DND-41 (cell line): ENCODE measurements at regions not wholly inside any gene's neighbourhood (a gene's known extent, or its start where the extent isn't known, plus 50 kb on each side); places are given as distances from the start of the nearest gene placed in this dataset.

ENCODE experiments used
- EZH2 ChIP-seq: IDR thresholded peaks from 3 replicates; pipeline ENCODE4 v1.6.1; 2012; ENCODE audit warnings: borderline replicate concordance, low read depth, mild to moderate bottlenecking, moderate library complexity, low read length, inconsistent platforms; ENCODE audit not compliant: severe bottlenecking
- TF ChIP-seq, protein P1 (sequence below): IDR thresholded peaks from 2 replicates; pipeline ENCODE4 v1.5.1; 2012; ENCODE audit warnings: borderline replicate concordance, low read length, moderate library complexity, mild to moderate bottlenecking; ENCODE audit not compliant: poor library complexity, severe bottlenecking; ENCODE audit errors: extremely low read depth

GRCh38 chr3:8406479-8406878 is 95.1 kb upstream of the LMCD1 start:
- TF ChIP-seq EZH2: no peak
- TF ChIP-seq, protein P1, sequence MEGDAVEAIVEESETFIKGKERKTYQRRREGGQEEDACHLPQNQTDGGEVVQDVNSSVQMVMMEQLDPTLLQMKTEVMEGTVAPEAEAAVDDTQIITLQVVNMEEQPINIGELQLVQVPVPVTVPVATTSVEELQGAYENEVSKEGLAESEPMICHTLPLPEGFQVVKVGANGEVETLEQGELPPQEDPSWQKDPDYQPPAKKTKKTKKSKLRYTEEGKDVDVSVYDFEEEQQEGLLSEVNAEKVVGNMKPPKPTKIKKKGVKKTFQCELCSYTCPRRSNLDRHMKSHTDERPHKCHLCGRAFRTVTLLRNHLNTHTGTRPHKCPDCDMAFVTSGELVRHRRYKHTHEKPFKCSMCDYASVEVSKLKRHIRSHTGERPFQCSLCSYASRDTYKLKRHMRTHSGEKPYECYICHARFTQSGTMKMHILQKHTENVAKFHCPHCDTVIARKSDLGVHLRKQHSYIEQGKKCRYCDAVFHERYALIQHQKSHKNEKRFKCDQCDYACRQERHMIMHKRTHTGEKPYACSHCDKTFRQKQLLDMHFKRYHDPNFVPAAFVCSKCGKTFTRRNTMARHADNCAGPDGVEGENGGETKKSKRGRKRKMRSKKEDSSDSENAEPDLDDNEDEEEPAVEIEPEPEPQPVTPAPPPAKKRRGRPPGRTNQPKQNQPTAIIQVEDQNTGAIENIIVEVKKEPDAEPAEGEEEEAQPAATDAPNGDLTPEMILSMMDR: no peak
